Nephron (organoid): ENCODE measurements at regions not wholly inside any gene's neighbourhood (a gene's known extent, or its start where the extent isn't known, plus 50 kb on each side); places are given as distances from the start of the nearest gene placed in this dataset.

Source experiments
- H3K27ac Mint-ChIP-seq, 3 experiments: 2 replicates each; pipeline ENCODE4 v1.8.0; 2020; ENCODE audit warnings: mixed read lengths in 3 of 3, mild to moderate bottlenecking in 2 of 3, moderate library complexity in 1 of 3
- H3K27me3 Mint-ChIP-seq: 2 replicates; pipeline ENCODE4 v1.8.0; 2021; ENCODE audit warnings: low read depth, mild to moderate bottlenecking, moderate library complexity, mixed read lengths
- H3K36me3 Mint-ChIP-seq: 2 replicates; pipeline ENCODE4 v1.8.0; 2020; ENCODE audit warnings: low read depth, mixed read lengths
- H3K4me1 Mint-ChIP-seq: 2 replicates; pipeline ENCODE4 v1.8.0; 2020; ENCODE audit warnings: mixed read lengths
- H3K4me3 Mint-ChIP-seq, 3 experiments: 2 replicates each; pipeline ENCODE4 v1.8.0; 2020; ENCODE audit warnings: mild to moderate bottlenecking in 3 of 3, mixed read lengths in 3 of 3, moderate library complexity in 2 of 3
- H3K9me3 Mint-ChIP-seq: 2 replicates; pipeline ENCODE4 v1.8.0; 2020; ENCODE audit warnings: mixed read lengths
- CTCF ChIP-seq, 3 experiments: fragments of 200-600 bp; sonication (generic); IDR thresholded peaks; one replicate each; pipeline ENCODE4 v1.5.0; 2021; ENCODE audit warnings: antibody characterized with exemption in 3 of 3; ENCODE audit not compliant: unreplicated experiment in 3 of 3

DNA sequence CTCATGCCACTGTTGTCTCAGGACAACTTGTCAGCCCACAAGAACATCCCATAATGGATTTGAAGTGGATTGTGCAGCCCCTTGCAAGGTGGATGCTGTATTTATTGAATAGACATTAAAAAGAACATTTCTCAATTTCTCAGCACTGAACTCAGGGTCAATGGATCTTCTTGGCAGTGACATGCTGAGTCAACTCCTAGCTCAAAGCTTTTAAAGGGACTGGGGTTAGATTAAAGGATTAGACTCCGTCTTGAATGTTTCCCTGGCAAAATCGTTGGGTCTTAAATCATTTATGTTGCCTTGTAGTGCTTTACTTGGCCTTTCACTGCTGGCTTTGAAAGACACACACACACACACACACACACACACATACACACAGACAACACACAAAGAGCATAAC is 221.6 kb upstream of the PBX1 start:
- Mint-ChIP-seq H3K36me3 (peaks cover 4% of the 10 kb centered on the region), H3K4me3 (no peak overlapping the region), H3K9me3 (peaks cover 3% of the 10 kb centered on the region), H3K4me1 (no peaks in the 10 kb centered on the region), H3K27ac (no peak overlapping the region), H3K27me3 (no peaks in the 10 kb centered on the region)
- no peak for TF ChIP-seq CTCF (IDR thresholded peaks at IDR 0.05; ENCODE audit: unreplicated experiment in 3 of 3)

GRCh38 chr1:164337885-164338284 is 221.1 kb upstream of the PBX1 start:
- Mint-ChIP-seq H3K4me3 (no peak overlapping the region), H3K4me1 (no peaks in the 10 kb centered on the region), H3K9me3 (peaks cover 3% of the 10 kb centered on the region), H3K36me3 (peaks cover 4% of the 10 kb centered on the region), H3K27ac (no peak overlapping the region), H3K27me3 (no peaks in the 10 kb centered on the region)
- no peak for TF ChIP-seq CTCF (IDR thresholded peaks at IDR 0.05; ENCODE audit: unreplicated experiment in 3 of 3)

DNA sequence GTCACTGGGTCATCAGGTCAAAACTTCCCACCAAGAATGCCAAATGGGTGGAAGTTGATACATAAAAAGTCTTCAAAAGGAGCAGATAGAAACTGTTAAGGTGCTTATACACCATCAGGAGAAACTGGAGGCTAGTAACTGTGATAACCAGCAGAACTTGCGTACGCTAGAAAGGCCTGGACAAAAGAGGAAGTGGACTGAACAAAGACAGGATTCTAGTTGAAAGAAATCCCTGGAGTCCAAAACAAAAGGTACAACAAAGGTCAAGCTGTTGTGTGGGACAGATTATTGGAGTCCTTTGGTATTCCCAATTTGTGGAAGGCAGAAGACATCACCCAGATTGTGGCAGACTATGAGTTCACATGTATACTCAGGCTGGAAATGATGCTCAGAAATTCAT is 215.8 kb upstream of the PBX1 start:
- no peaks in the 10 kb centered on the region for H3K4me1 Mint-ChIP-seq
- peaks cover 4% of the 10 kb centered on the region for H3K36me3 Mint-ChIP-seq
- no peak overlapping the region for H3K4me3 Mint-ChIP-seq
- H3K27ac Mint-ChIP-seq: no peak overlapping the region
- TF ChIP-seq CTCF (IDR thresholded peaks at IDR 0.05; ENCODE audit: unreplicated experiment in 3 of 3): no peak
- H3K27me3 Mint-ChIP-seq: no peaks in the 10 kb centered on the region
- peaks cover 20% of the 10 kb centered on the region for H3K9me3 Mint-ChIP-seq

GRCh38 chr1:164347980-164348379 is 211.0 kb upstream of the PBX1 start:
- no peak overlapping the region for H3K4me3 Mint-ChIP-seq
- H3K9me3 Mint-ChIP-seq: peaks cover 52% of the 10 kb centered on the region
- H3K27me3 Mint-ChIP-seq: no peaks in the 10 kb centered on the region
- no peaks in the 10 kb centered on the region for H3K4me1 Mint-ChIP-seq
- no peak for TF ChIP-seq CTCF (IDR thresholded peaks at IDR 0.05; ENCODE audit: unreplicated experiment in 3 of 3)
- no peak overlapping the region for H3K27ac Mint-ChIP-seq
- peaks cover 5% of the 10 kb centered on the region for H3K36me3 Mint-ChIP-seq

DNA sequence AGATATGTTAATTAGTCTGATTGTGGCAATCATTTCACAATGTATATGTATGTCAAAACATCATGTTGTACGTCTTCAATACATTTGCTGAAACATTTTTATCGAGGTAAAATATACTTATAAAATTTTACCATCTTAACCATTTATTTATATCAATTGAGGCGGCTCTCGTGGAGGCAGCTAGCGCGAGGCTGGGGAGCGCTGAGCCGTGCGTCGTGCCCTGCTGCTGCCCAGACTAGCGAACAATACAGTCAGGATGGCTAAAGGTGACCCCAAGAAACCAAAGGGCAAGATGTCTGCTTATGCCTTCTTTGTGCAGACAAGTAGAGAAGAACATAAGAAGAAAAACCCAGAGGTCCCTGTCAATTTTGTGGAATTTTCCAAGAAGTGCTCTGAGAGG is 202.5 kb upstream of the PBX1 start:
- Mint-ChIP-seq H3K27me3 (no peaks in the 10 kb centered on the region), H3K4me1 (no peaks in the 10 kb centered on the region), H3K4me3 (no peak overlapping the region), H3K36me3 (no peaks in the 10 kb centered on the region), H3K27ac (no peak overlapping the region), H3K9me3 (peaks cover 15% of the 10 kb centered on the region)
- no peak for TF ChIP-seq CTCF (IDR thresholded peaks at IDR 0.05; ENCODE audit: unreplicated experiment in 3 of 3)

DNA sequence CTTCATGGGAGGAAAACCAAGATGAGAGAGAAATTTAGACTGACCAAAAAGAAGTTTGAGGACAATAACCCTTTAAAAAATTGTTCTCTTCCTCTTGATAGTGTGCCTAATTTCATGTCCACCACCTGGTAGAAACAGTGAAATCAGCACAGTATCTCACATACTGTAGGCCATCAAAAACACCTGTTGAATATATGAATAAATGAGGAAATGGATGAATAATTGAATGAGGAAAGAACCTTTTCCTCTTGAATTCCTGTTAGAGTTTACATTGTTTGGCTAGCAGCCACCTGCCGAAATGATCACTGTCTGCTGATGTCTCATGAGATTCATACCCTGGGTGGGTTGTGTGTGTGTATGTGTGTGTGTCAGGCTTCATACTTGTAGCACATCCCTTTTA is 198.7 kb upstream of the PBX1 start:
- H3K27ac Mint-ChIP-seq: no peak overlapping the region
- H3K4me1 Mint-ChIP-seq: no peaks in the 10 kb centered on the region
- H3K9me3 Mint-ChIP-seq: peaks cover 11% of the 10 kb centered on the region
- no peak overlapping the region for H3K4me3 Mint-ChIP-seq
- peaks cover 4% of the 10 kb centered on the region for H3K36me3 Mint-ChIP-seq
- TF ChIP-seq CTCF (IDR thresholded peaks at IDR 0.05; ENCODE audit: unreplicated experiment in 3 of 3): no peak
- H3K27me3 Mint-ChIP-seq: no peaks in the 10 kb centered on the region
